ENCODE measurements at regions not wholly inside any gene's neighbourhood (a gene's known extent, or its start where the extent isn't known, plus 50 kb on each side); places are given as distances from the start of the nearest gene placed in this dataset.
"Not testable (repeated sequence)": the region's sequence is repeated elsewhere in the genome, so short reads cannot be mapped to it uniquely, and the experiment has no call there.

GRCh38 chr7:119256446-119257131 is 1016.4 kb upstream of the KCND2 start:
- DNase-seq (ENCODE audit: low read depth): no peak

- not testable (repeated sequence) for DNase-seq (ENCODE audit: low read depth)
These were observed 1006.2 kb upstream of the KCND2 start for GRCh38 chr7:119266790-119267189.

- DNase-seq (ENCODE audit: low read depth): peak; percentile 66
These were observed 1002.9 kb upstream of the KCND2 start for GRCh38 chr7:119270045-119270464.

GRCh38 chr7:119270644-119271043 is 1002.3 kb upstream of the KCND2 start:
- DNase-seq (ENCODE audit: low read depth): no peak

GRCh38 chr7:119271147-119271779 is 1001.7 kb upstream of the KCND2 start:
- DNase-seq (ENCODE audit: low read depth): no peak

- DNase-seq (ENCODE audit: low read depth): no peak
These were observed 991.7 kb upstream of the KCND2 start for GRCh38 chr7:119281181-119281846.

- no peak for DNase-seq (ENCODE audit: low read depth)
These were observed 989.6 kb upstream of the KCND2 start for GRCh38 chr7:119283353-119283752.

- no peak for DNase-seq (ENCODE audit: low read depth)
These were observed 984.6 kb upstream of the KCND2 start for GRCh38 chr7:119288416-119288815.

GRCh38 chr7:119300341-119300740 is 972.6 kb upstream of the KCND2 start:
- DNase-seq (ENCODE audit: low read depth): not testable (repeated sequence)

- DNase-seq (ENCODE audit: low read depth): no peak
These were observed 952.7 kb upstream of the KCND2 start for GRCh38 chr7:119320316-119320715.

GRCh38 chr7:119329715-119330114 is 943.3 kb upstream of the KCND2 start:
- no peak for DNase-seq (ENCODE audit: low read depth)

- DNase-seq (ENCODE audit: low read depth): no peak
These were observed 937.6 kb upstream of the KCND2 start for GRCh38 chr7:119335405-119335804.

GRCh38 chr7:119341822-119342221 is 931.2 kb upstream of the KCND2 start:
- no peak for DNase-seq (ENCODE audit: low read depth)

- DNase-seq (ENCODE audit: low read depth): no peak
These were observed 929.7 kb upstream of the KCND2 start for GRCh38 chr7:119343289-119343688.

GRCh38 chr7:119344466-119344865 is 928.5 kb upstream of the KCND2 start:
- no peak for DNase-seq (ENCODE audit: low read depth)

- DNase-seq (ENCODE audit: low read depth): no peak
These were observed 924.5 kb upstream of the KCND2 start for GRCh38 chr7:119348491-119348890.

GRCh38 chr7:119350334-119350733 is 922.6 kb upstream of the KCND2 start:
- no peak for DNase-seq (ENCODE audit: low read depth)

- no peak for DNase-seq (ENCODE audit: low read depth)
These were observed 921.7 kb upstream of the KCND2 start for GRCh38 chr7:119351320-119351719.

- DNase-seq (ENCODE audit: low read depth): no peak
These were observed 898.5 kb upstream of the KCND2 start for GRCh38 chr7:119374436-119374835.

- no peak for DNase-seq (ENCODE audit: low read depth)
These were observed 895.1 kb upstream of the KCND2 start for GRCh38 chr7:119377861-119378260.

GRCh38 chr7:119382726-119383125 is 890.2 kb upstream of the KCND2 start:
- no peak for DNase-seq (ENCODE audit: low read depth)

- DNase-seq (ENCODE audit: low read depth): no peak
These were observed 878.0 kb upstream of the KCND2 start for GRCh38 chr7:119395024-119395423.

- DNase-seq (ENCODE audit: low read depth): no peak
These were observed 875.8 kb upstream of the KCND2 start for GRCh38 chr7:119397156-119397555.
